ENCODE measurements at regions not wholly inside any gene's neighbourhood (a gene's known extent, or its start where the extent isn't known, plus 50 kb on each side); places are given as distances from the start of the nearest gene placed in this dataset.

DNA sequence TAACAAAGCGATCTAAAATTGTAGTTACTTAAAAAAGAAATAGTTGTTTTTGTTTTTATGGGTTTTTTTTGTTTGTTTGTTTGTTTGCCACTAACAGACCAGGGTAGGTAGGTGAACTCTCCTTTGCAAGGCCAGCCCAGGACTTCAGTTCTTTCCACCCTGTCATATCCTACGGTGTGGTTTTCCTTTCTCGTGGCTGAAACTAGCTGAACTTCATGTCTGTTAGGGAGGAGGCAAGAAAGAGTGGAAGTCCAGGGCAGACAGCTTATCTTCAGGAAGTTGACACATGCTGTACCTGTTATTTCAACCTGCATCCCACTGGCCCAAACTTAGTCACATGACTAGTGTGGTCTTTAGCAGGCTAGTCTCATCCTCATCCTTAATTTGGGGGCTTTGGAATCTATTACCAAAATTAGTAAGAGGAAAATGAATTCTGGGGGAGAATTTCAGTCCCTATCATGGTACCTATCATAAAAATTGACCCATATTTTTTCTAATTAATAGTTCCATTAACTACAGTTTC lies 62.9 kb upstream of the LRRC7 start:
- 61 to 68% (median 65%) methylated on average over 3 of the region's 3 CpGs for WGBS, 3 donors
- ATAC-seq = no peak
- Histone ChIP-seq H3K4me3 (no peak overlapping the region), H3K27ac (no peak overlapping the region), H3K27me3 (ENCODE audit: insufficient read depth in 3 of 3, low read length in 2 of 3) (no peaks in the 10 kb centered on the region), H3K36me3 (ENCODE audit: insufficient read depth in 1 of 2, low read depth in 1 of 2) (no peaks in the 10 kb centered on the region), H3K4me1 (no peaks in the 10 kb centered on the region), H3K9me3 (no peaks in the 10 kb centered on the region)
- DNase-seq = no peak
- intact Hi-C loops (cut with DNase I) = loop anchor here in 1 of 2 donors (5.0 kb wide), 1 partner anchor 667 kb away; no protein-coding TSS in a partner anchor
- no peak for TF ChIP-seq CTCF (IDR thresholded peaks at IDR 0.05)

GRCh38 chr1:69506311-69506710 lies 61.4 kb upstream of the LRRC7 start:
- no peak overlapping the region for H3K27ac ChIP-seq
- no peaks in the 10 kb centered on the region for H3K4me1 ChIP-seq
- DNase-seq (no peak), ATAC-seq (no peak)
- H3K36me3 ChIP-seq (ENCODE audit: insufficient read depth in 1 of 2, low read depth in 1 of 2) = no peaks in the 10 kb centered on the region
- H3K27me3 ChIP-seq (ENCODE audit: insufficient read depth in 3 of 3, low read length in 2 of 3) = no peaks in the 10 kb centered on the region
- WGBS, 3 donors = 94 to 96% (median 95%) methylated on average over 2 of the region's 2 CpGs
- H3K9me3 ChIP-seq = no peaks in the 10 kb centered on the region
- intact Hi-C loops (cut with DNase I) = loop anchor here in 1 of 2 donors (5.0 kb wide), 1 partner anchor 669 kb away; no protein-coding TSS in a partner anchor
- no peak for TF ChIP-seq CTCF (IDR thresholded peaks at IDR 0.05)
- H3K4me3 ChIP-seq = no peak overlapping the region

DNA sequence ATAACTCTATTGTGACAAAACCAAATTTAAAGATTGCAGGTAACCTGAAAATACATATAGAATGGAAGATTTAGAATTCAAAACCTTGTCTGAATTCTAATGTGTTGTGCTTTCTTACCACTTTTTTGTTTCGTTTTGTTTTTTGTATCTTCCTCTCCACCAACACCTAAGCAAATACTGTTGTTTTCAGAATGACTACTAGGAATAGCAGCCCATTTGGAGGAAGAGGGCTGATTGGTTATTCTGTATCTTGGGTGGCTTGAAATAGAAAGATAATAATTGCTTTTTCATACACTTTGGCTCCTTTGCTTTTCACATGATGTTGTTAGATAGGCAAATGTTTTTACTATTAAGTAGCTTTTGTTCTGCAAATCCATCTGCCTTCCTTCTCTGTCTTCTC lies 61.0 kb upstream of the LRRC7 start:
- DNase-seq (no peak), ATAC-seq (no peak)
- H3K27ac ChIP-seq = no peak overlapping the region
- H3K36me3 ChIP-seq (ENCODE audit: insufficient read depth in 1 of 2, low read depth in 1 of 2) = no peaks in the 10 kb centered on the region
- 74 to 78% (median 76%) methylated on average over 1 of the region's 1 CpG for WGBS, 3 donors
- H3K4me1 ChIP-seq = no peaks in the 10 kb centered on the region
- H3K27me3 ChIP-seq (ENCODE audit: insufficient read depth in 3 of 3, low read length in 2 of 3) = no peaks in the 10 kb centered on the region
- TF ChIP-seq CTCF (IDR thresholded peaks at IDR 0.05) = no peak
- intact Hi-C loops (cut with DNase I) = loop anchor here in 1 of 2 donors (5.0 kb wide), 1 partner anchor 669 kb away; no protein-coding TSS in a partner anchor
- H3K9me3 ChIP-seq = no peaks in the 10 kb centered on the region
- H3K4me3 ChIP-seq = no peak overlapping the region

DNA sequence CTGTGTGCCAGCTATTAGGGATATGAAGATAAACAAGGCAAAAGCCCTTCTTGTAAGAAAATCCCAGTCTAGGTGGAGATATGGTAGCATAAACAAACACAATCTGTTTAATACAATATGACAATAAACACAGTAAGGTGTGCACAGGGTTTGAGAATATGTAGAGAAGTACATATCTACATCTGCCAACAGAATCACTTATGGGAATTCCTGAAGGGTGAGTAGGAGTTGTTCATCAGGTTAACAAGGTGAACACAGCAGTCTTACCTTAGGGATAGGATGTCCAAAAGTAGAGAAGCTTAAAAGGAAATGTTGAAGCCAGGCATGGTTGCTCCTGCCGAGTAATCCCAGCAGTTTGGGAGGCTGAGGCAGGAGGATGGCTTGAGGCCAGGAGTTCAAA lies 57.7 kb upstream of the LRRC7 start:
- no peaks in the 10 kb centered on the region for H3K9me3 ChIP-seq
- ATAC-seq = no peak
- H3K4me3 ChIP-seq = no peak overlapping the region
- H3K27me3 ChIP-seq (ENCODE audit: insufficient read depth in 3 of 3, low read length in 2 of 3) = no peaks in the 10 kb centered on the region
- intact Hi-C loops (cut with DNase I) = no loop called here
- DNase-seq = no peak
- no peaks in the 10 kb centered on the region for H3K4me1 ChIP-seq
- no peaks in the 10 kb centered on the region for H3K36me3 ChIP-seq (ENCODE audit: insufficient read depth in 1 of 2, low read depth in 1 of 2)
- no peak for TF ChIP-seq CTCF (IDR thresholded peaks at IDR 0.05)
- WGBS, 3 donors = 91 to 96% (median 94%) methylated on average over 1 of the region's 1 CpG
- no peak overlapping the region for H3K27ac ChIP-seq

All from psoas muscle (tissue), 7 donors.